Thymus (tissue), 11 donors: ENCODE measurements at regions not wholly inside any gene's neighbourhood (a gene's known extent, or its start where the extent isn't known, plus 50 kb on each side); places are given as distances from the start of the nearest gene placed in this dataset.

ENCODE experiments used
- DNase-seq, 9 donors: peaks; one replicate each; pipeline ENCODE4 v3.0.0-alpha.2; 2013; ENCODE audit warnings: low spot score in 9 of 9, low read depth in 6 of 9, missing footprints in 1 of 9
- H3K27ac ChIP-seq, 2 donors: one replicate each; pipeline ENCODE4 v1.5.1; 2013; ENCODE audit warnings: control low read depth in 1 of 2, low read depth in 1 of 2, low read length in 1 of 2, mild to moderate bottlenecking in 1 of 2, moderate library complexity in 1 of 2
- H3K27me3 ChIP-seq, 2 donors: one replicate each; pipeline ENCODE4 v1.5.1; 2013; ENCODE audit warnings: low read length in 1 of 2; ENCODE audit not compliant: control insufficient read depth in 2 of 2, insufficient read depth in 1 of 2
- H3K36me3 ChIP-seq, 2 donors: one replicate each; pipeline ENCODE4 v1.5.1; 2013; ENCODE audit warnings: low read length in 1 of 2, mild to moderate bottlenecking in 1 of 2, moderate library complexity in 1 of 2; ENCODE audit not compliant: control insufficient read depth in 2 of 2, insufficient read depth in 2 of 2
- H3K4me1 ChIP-seq, 2 donors: one replicate each; pipeline ENCODE4 v1.5.1; 2013; ENCODE audit warnings: low read length in 2 of 2; ENCODE audit not compliant: control insufficient read depth in 2 of 2, insufficient read depth in 2 of 2
- H3K4me3 ChIP-seq, 2 donors: one replicate each; pipeline ENCODE4 v1.5.1; 2013; ENCODE audit warnings: low read length in 2 of 2, control low read depth in 1 of 2, mild to moderate bottlenecking in 1 of 2
- H3K9me3 ChIP-seq, 2 donors: one replicate each; pipeline ENCODE4 v1.5.1; 2013; ENCODE audit warnings: low read length in 1 of 2, mild to moderate bottlenecking in 1 of 2; ENCODE audit not compliant: control insufficient read depth in 2 of 2, insufficient read depth in 1 of 2
- WGBS: extraction: QIAGEN DNeasy Blood & Tissue Kit; methylation state at CpG from one replicate; pipeline ENCODE4 v1.1.7; 2013; 5-methylcytosine and 5-hydroxymethylcytosine counted together
- donor health status: healthy.

DNA sequence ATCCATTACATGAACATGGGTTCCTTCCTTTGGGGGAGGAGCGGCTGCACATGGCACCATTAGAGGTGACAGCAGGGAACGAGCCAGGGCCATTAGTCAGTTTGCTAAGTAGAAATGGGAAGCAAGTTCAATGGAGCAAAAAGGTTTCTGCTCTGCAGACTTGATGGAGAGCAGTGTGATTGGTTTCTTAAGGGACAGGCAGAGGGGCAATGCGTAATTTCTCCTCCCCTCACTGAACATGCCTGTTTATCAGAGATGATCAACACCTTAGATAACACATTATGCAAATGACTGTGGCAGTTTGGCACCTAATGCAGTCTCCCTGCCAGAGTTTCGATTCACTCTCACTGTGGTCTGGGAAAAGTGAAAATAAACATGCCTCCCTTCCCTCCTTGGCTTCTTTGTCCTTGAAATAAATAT is 414.5 kb downstream of the STK39 start:
- H3K4me3 ChIP-seq = no peak overlapping the region
- no peaks in the 10 kb centered on the region for H3K9me3 ChIP-seq
- no peak for DNase-seq
- H3K27ac ChIP-seq = no peak overlapping the region
- H3K27me3 ChIP-seq = no peaks in the 10 kb centered on the region
- H3K4me1 ChIP-seq = no peaks in the 10 kb centered on the region
- H3K36me3 ChIP-seq = no peaks in the 10 kb centered on the region
- 86% methylated on average over 4 of the region's 4 CpGs for WGBS

DNA sequence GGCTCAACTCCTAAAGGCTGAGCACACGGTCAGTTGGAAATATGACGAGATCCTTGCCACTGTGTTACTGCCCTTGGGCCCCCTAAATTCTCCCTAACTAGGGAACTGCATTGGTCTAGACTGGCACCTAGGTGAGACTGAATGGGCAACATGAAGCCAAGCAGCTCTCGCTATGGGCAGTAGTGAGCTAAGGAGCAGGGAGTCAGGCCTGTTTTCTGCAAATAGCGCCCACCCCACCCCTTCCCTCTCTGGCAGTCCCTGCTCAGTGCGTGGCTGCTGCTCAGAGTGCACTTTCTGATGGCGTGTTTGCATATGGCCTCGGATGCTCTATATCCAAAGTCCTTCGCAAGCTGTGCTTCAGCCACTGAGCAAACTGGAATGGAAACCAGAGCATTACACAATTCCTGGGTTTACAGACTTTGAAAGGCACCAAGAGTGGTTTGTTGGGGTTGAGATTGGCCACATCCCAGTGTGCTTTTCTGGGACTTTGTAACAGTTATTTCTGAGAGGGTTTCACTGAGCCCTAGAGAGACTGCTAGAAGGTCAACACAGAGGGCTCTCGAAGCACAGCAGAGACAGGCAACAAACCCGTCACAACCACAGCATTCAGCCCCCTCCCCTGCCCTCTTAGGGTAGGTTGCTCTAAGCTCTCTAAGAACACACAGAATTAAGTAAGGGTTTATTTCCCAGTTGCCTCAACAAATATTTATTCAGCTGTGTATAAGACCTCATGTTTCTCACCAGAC is 419.9 kb downstream of the STK39 start:
- no peak overlapping the region for H3K4me3 ChIP-seq
- no peak for DNase-seq

DNA sequence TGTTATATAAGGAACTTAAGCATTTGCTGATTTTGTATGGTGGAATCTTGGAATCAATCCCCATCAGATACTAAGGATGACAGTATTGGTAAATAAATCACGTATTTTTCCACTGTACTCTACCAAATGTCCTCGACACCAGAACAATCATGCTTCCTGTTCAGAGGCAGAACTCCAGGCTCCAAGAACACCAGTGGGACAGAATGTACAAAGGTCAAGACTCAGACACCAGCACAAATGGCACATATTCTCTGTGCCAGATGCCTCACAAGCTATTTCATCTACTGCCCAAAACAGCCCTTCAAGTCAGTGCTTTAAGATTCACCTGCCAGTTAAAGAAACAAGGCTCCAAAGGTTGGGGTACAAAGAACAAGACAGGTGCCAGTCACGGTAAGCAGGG is 420.5 kb downstream of the STK39 start:
- Histone ChIP-seq H3K4me1 (no peaks in the 10 kb centered on the region), H3K9me3 (no peaks in the 10 kb centered on the region), H3K27me3 (no peaks in the 10 kb centered on the region), H3K27ac (no peak overlapping the region), H3K36me3 (no peaks in the 10 kb centered on the region), H3K4me3 (no peak overlapping the region)
- no peak for DNase-seq
- 96% methylated on average over 3 of the region's 3 CpGs for WGBS

More for the DNA sequence above, 419.9 kb downstream of the STK39 start:
- Histone ChIP-seq H3K9me3 (no peaks in the 10 kb centered on the region), H3K27me3 (no peaks in the 10 kb centered on the region), H3K36me3 (no peaks in the 10 kb centered on the region), H3K4me1 (no peaks in the 10 kb centered on the region), H3K27ac (no peak overlapping the region)
- 97% methylated on average over 10 of the region's 10 CpGs for WGBS

DNA sequence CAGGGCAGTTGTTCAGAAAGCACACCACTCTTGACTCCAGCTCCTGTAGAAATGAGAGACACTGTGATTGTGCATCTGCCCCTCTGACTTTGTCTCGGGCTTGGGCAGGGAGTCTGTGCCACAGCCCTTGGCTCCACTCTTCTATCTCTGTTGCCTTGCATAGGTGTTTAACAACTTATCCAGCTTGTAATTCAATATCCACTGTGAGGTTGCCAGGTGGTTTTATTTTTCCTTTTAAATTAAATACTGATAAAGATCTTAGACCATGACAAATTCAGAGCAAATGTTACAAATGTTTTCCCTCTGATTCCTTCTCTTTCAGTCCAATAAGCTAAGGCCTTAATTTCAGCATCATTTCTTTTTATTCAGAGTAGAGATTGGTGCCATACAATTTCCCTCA is 421.7 kb downstream of the STK39 start:
- H3K27me3 ChIP-seq = no peaks in the 10 kb centered on the region
- H3K9me3 ChIP-seq = no peaks in the 10 kb centered on the region
- DNase-seq = no peak
- H3K4me1 ChIP-seq = no peaks in the 10 kb centered on the region
- no peak overlapping the region for H3K27ac ChIP-seq
- H3K36me3 ChIP-seq = no peaks in the 10 kb centered on the region
- no peak overlapping the region for H3K4me3 ChIP-seq
- WGBS = 85% methylated on average over 1 of the region's 1 CpG

DNA sequence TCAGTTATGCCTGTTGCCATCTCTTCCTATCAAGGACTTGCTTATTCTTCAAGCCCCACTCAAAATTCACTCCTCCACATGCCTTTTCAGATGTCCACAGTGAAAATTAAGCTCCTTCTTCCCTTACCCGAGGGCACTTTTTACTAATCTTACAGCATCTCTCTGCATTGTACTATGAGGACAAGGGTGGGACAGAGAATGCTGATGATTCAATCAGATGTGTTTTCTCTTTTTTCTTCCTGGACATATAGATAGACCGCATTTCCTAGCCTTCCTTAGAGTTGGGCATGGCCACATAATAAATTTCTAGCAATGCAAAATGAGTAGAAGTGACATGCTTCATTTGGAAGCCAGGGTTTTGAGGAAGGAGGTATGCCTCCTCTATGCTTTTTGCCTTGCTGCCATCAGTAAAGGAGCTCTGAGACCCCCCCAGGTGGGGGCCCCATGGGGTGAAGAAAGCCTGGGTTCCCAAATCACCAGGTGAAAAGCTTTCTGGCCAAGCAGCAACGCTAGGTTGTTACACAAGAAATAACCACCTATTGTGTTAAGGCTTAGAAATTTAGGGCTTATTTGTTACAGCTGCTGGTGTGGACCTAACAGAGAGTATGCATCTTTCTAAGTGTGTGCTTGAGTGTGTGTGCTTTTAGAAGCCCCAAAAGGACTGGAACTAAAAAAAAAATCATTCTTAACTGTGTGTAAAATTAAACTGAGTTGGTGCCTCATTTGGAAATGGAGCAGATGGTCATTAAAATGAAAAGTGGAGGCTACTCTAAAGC is 424.5 kb downstream of the STK39 start:
- no peaks in the 10 kb centered on the region for H3K4me1 ChIP-seq
- no peaks in the 10 kb centered on the region for H3K27me3 ChIP-seq
- no peaks in the 10 kb centered on the region for H3K36me3 ChIP-seq
- DNase-seq = no peak
- H3K9me3 ChIP-seq = no peaks in the 10 kb centered on the region
- no peak overlapping the region for H3K27ac ChIP-seq
- no peak overlapping the region for H3K4me3 ChIP-seq
- WGBS = 97% methylated on average over 3 of the region's 3 CpGs

DNA sequence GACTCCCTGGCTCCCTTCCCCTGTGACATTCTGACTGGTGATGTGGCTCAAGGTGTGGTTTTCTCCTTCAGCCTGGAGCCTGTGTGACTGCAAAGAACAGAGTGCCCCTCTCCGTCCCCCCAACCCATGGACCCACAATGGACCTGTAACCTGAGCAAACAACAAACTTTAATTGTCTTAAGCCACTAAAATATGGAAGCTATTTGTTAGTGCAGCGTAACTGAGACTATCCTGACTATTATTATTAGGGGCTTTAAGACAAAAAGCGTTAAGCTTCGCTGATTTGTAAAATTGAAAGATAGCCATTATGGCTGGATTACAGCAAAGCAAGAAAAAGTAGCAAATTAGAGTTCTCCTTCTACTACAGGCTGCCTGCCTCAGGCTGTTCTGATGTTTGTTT is 426.9 kb downstream of the STK39 start:
- Histone ChIP-seq H3K36me3 (no peaks in the 10 kb centered on the region), H3K9me3 (no peaks in the 10 kb centered on the region), H3K27me3 (no peaks in the 10 kb centered on the region), H3K4me1 (no peaks in the 10 kb centered on the region), H3K27ac (no peak overlapping the region), H3K4me3 (no peak overlapping the region)
- DNase-seq = no peak
- 90% methylated on average over 4 of the region's 4 CpGs for WGBS

DNA sequence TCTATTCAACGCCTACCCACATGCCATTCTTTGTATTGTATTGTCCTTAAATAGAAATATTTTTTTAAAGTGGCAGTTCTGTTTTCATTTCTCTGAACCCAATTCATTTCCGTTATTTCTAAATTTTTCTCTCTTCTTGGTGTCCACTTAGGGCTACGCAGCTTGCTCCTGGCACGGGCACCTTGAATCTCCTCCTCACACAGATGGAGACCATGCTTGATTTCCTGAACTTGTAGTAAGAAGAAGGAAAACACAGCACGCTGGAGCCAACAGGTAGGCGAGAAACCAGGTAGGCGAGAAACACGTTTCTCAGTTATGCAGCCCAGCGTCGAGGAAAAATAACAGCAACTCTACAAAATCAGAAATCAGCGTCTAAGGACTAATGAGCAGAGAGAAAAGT is 428.9 kb downstream of the STK39 start:
- Histone ChIP-seq H3K4me1 (no peaks in the 10 kb centered on the region), H3K27me3 (no peaks in the 10 kb centered on the region), H3K9me3 (no peaks in the 10 kb centered on the region), H3K36me3 (no peaks in the 10 kb centered on the region), H3K4me3 (no peak overlapping the region), H3K27ac (no peak overlapping the region)
- no peak for DNase-seq
- WGBS = 82% methylated on average over 11 of the region's 11 CpGs

DNA sequence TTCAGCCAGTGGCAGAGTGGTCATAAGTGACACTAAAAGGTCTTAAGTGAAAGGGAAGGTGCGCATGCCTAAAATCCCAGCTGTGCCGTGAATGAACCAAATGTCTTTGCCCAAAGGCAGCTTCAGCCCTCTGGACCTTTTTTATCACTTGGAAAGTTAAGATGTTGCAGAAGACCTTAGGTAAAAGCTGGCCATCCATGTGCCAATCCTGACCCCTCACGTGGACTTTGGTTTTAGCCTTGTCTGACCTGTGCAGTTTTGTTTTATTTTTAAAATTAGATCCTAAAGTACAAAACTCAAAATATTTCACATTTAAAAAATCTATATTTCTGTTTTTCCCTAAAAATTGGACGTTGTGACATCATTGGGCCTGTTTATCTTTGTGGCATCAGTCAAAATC is 429.5 kb downstream of the STK39 start:
- no peaks in the 10 kb centered on the region for H3K36me3 ChIP-seq
- no peaks in the 10 kb centered on the region for H3K27me3 ChIP-seq
- H3K4me3 ChIP-seq = no peak overlapping the region
- no peak for DNase-seq
- no peaks in the 10 kb centered on the region for H3K4me1 ChIP-seq
- no peak overlapping the region for H3K27ac ChIP-seq
- WGBS = 67% methylated on average over 4 of the region's 4 CpGs
- H3K9me3 ChIP-seq = no peaks in the 10 kb centered on the region

DNA sequence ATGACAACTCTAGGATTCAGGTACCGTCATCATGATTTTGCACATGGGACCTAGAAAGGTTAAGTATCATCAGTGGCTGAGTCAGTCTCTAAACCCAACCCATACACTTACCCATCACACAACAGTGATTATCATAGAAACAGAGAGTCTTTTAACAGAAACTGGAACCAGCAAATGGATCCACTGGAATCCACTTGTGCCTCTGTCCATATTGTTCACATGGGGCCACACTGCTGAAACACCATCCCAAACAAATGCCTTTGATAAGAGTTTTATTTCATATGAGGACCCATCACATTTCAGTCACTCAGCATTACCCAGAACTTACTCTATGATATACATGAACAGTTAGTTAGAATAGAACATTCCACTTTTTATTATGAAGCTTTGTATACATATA is 430.0 kb downstream of the STK39 start:
- DNase-seq = no peak
- no peak overlapping the region for H3K4me3 ChIP-seq
- no peaks in the 10 kb centered on the region for H3K9me3 ChIP-seq
- H3K27me3 ChIP-seq = no peaks in the 10 kb centered on the region
- H3K36me3 ChIP-seq = no peaks in the 10 kb centered on the region
- 38% methylated on average over 1 of the region's 1 CpG for WGBS
- H3K27ac ChIP-seq = no peak overlapping the region
- H3K4me1 ChIP-seq = no peaks in the 10 kb centered on the region
